ENCODE measurements at regions not wholly inside any gene's neighbourhood (a gene's known extent, or its start where the extent isn't known, plus 50 kb on each side); places are given as distances from the start of the nearest gene placed in this dataset.

DNA sequence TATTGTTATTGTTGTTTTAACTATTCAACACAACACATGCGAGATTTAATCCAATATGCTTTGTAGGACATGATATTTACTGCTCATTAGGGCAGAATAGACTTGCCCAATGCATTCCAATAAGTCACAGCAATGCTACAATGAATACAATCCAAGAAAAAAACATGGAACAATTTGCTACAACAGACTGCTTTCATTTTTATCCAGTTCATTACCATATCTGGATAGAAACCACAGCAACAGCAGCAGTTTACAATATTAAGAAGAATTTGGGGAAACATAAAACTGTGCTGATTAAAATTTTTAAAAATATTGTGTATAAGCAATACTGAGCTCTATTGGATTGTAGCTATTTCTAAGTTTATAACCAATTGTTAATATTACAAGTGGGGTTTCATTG lies 833.0 kb downstream of the DIAPH3 start:
- TF ChIP-seq, protein P1, sequence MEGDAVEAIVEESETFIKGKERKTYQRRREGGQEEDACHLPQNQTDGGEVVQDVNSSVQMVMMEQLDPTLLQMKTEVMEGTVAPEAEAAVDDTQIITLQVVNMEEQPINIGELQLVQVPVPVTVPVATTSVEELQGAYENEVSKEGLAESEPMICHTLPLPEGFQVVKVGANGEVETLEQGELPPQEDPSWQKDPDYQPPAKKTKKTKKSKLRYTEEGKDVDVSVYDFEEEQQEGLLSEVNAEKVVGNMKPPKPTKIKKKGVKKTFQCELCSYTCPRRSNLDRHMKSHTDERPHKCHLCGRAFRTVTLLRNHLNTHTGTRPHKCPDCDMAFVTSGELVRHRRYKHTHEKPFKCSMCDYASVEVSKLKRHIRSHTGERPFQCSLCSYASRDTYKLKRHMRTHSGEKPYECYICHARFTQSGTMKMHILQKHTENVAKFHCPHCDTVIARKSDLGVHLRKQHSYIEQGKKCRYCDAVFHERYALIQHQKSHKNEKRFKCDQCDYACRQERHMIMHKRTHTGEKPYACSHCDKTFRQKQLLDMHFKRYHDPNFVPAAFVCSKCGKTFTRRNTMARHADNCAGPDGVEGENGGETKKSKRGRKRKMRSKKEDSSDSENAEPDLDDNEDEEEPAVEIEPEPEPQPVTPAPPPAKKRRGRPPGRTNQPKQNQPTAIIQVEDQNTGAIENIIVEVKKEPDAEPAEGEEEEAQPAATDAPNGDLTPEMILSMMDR (IDR thresholded peaks at IDR 0.05): no peak
- H3K27me3 ChIP-seq (ENCODE audit: control insufficient read depth, insufficient read depth, low read length): no peaks in the 10 kb centered on the region
- no peaks in the 10 kb centered on the region for H3K36me3 ChIP-seq (ENCODE audit: control insufficient read depth, insufficient read depth, low read length)
- DNase-seq (no peak), ATAC-seq (no peak)
- WGBS (ENCODE audit: insufficient coverage): 71% methylated on average over 1 of the region's 1 CpG
- H3K27ac ChIP-seq (ENCODE audit: low read length): no peak overlapping the region
- Mint-ChIP-seq H3K27ac (no peak overlapping the region), H3K4me3 (no peak overlapping the region), H3K36me3 (no peaks in the 10 kb centered on the region), H3K9me3 (peaks cover 0 to 8% of the 10 kb centered on the region in 2 donors), H3K4me1 (no peaks in the 10 kb centered on the region), H3K27me3 (ENCODE audit: low read depth in 2 of 2) (no peaks in the 10 kb centered on the region)
- no peaks in the 10 kb centered on the region for H3K9me3 ChIP-seq (ENCODE audit: control insufficient read depth, insufficient read depth, low read length)
- H3K4me1 ChIP-seq (ENCODE audit: control insufficient read depth, insufficient read depth, low read length): no peaks in the 10 kb centered on the region
- no peak overlapping the region for H3K4me3 ChIP-seq (ENCODE audit: low read length)
- intact Hi-C loops (cut with micrococcal nuclease): no loop called here

DNA sequence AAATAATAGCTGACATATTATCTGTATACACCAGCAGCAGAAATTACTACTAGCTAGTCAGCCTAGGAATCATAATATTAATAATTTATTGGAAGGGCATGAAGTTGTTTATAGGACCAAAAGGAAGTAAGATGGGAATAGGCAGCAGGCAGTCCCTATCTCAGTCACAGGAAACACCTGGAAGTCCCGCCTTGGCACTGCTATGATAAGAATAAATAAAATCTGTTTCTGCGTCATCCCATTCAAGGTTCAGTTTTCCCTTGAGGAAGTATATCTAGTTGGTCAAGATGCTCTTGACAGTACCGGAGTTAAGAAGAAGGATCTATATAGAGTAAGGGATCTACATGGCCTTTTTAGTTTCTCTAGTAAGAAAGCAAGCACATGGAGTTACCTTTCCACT lies 830.8 kb downstream of the DIAPH3 start:
- Histone ChIP-seq H3K9me3 (ENCODE audit: control insufficient read depth, insufficient read depth, low read length) (no peaks in the 10 kb centered on the region), H3K4me3 (ENCODE audit: low read length) (no peak overlapping the region), H3K27ac (ENCODE audit: low read length) (no peak overlapping the region), H3K36me3 (ENCODE audit: control insufficient read depth, insufficient read depth, low read length) (no peaks in the 10 kb centered on the region), H3K4me1 (ENCODE audit: control insufficient read depth, insufficient read depth, low read length) (no peaks in the 10 kb centered on the region), H3K27me3 (ENCODE audit: control insufficient read depth, insufficient read depth, low read length) (no peaks in the 10 kb centered on the region)
- no peaks in the 10 kb centered on the region for H3K4me1 Mint-ChIP-seq
- no peak overlapping the region for H3K4me3 Mint-ChIP-seq
- 70% methylated on average over 3 of the region's 3 CpGs for whole genome bisulfite sequencing (ENCODE audit: insufficient coverage)
- H3K27ac Mint-ChIP-seq: no peak overlapping the region
- DNase-seq (no peak), ATAC-seq (no peak)
- TF ChIP-seq, protein P1 (IDR thresholded peaks at IDR 0.05): no peak
- H3K27me3 Mint-ChIP-seq (ENCODE audit: low read depth in 2 of 2): no peaks in the 10 kb centered on the region
- peaks cover 0 to 3% of the 10 kb centered on the region in 2 donors for H3K9me3 Mint-ChIP-seq
- no peaks in the 10 kb centered on the region for H3K36me3 Mint-ChIP-seq
- intact Hi-C loops (cut with micrococcal nuclease): no loop called here

DNA sequence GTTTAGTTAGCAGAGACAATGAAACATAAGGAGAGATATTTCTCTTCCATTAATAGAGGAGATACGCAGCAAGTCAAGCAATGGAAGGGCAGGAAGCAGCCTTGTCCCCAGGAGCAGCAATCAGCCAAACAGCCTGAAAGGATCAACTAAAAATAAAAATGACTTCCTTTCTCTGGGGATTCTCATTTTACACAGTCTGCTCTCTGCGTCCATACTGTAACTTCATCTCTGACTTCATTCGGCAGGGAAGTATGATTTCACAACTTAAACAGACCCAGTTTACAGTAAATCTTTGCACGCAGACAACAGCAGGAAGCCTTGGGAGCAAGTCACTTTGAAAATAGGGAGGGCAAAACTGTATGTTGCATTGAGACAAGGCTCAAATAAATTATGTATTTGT lies 826.7 kb downstream of the DIAPH3 start:
- Mint-ChIP-seq H3K27me3 (ENCODE audit: low read depth in 2 of 2) (no peaks in the 10 kb centered on the region), H3K4me1 (no peaks in the 10 kb centered on the region), H3K9me3 (peaks cover 2 to 10% of the 10 kb centered on the region in 2 donors), H3K36me3 (no peaks in the 10 kb centered on the region), H3K27ac (no peak overlapping the region), H3K4me3 (no peak overlapping the region)
- Histone ChIP-seq H3K27ac (ENCODE audit: low read length) (no peak overlapping the region), H3K9me3 (ENCODE audit: control insufficient read depth, insufficient read depth, low read length) (no peaks in the 10 kb centered on the region), H3K4me1 (ENCODE audit: control insufficient read depth, insufficient read depth, low read length) (no peaks in the 10 kb centered on the region), H3K4me3 (ENCODE audit: low read length) (no peak overlapping the region), H3K27me3 (ENCODE audit: control insufficient read depth, insufficient read depth, low read length) (no peaks in the 10 kb centered on the region), H3K36me3 (ENCODE audit: control insufficient read depth, insufficient read depth, low read length) (no peaks in the 10 kb centered on the region)
- no peak for ATAC-seq
- TF ChIP-seq, protein P1 (IDR thresholded peaks at IDR 0.05): no peak
- intact Hi-C loops (cut with micrococcal nuclease): no loop called here
- WGBS (ENCODE audit: insufficient coverage): 39% methylated on average over 4 of the region's 4 CpGs
- DNase-seq: no peak

DNA sequence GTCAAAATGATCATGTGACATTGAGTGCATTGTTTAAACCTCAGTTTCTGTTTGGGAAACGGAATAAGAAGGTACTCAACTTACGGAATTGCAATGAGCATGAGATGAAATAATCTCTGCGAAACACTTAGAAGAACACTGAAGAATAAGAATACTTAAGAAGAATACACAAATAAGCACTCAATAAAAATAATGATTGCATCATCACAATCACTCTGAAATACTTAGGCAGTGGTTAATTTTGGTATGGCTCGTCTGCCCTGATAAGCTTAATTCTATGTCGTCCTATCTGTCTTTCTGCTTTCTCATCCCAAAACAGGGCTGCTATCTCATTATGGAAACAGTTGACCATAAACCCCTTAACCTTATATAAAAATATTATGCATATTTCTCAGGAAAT lies 823.6 kb downstream of the DIAPH3 start:
- Mint-ChIP-seq H3K27ac (no peak overlapping the region), H3K4me1 (no peaks in the 10 kb centered on the region), H3K27me3 (ENCODE audit: low read depth in 2 of 2) (peaks cover 0 to 4% of the 10 kb centered on the region in 2 donors), H3K9me3 (peaks cover 6 to 12% of the 10 kb centered on the region in 2 donors), H3K4me3 (no peak overlapping the region), H3K36me3 (no peaks in the 10 kb centered on the region)
- Histone ChIP-seq H3K9me3 (ENCODE audit: control insufficient read depth, insufficient read depth, low read length) (no peaks in the 10 kb centered on the region), H3K4me1 (ENCODE audit: control insufficient read depth, insufficient read depth, low read length) (no peaks in the 10 kb centered on the region), H3K36me3 (ENCODE audit: control insufficient read depth, insufficient read depth, low read length) (no peaks in the 10 kb centered on the region), H3K4me3 (ENCODE audit: low read length) (no peak overlapping the region), H3K27me3 (ENCODE audit: control insufficient read depth, insufficient read depth, low read length) (no peaks in the 10 kb centered on the region), H3K27ac (ENCODE audit: low read length) (no peak overlapping the region)
- TF ChIP-seq, protein P1 (IDR thresholded peaks at IDR 0.05): no peak
- intact Hi-C loops (cut with micrococcal nuclease): no loop called here
- 88% methylated on average over 5 of the region's 5 CpGs for WGBS (ENCODE audit: insufficient coverage)
- no peak for DNase-seq
- ATAC-seq: no peak
